ENCODE measurements at regions not wholly inside any gene's neighbourhood (a gene's known extent, or its start where the extent isn't known, plus 50 kb on each side); places are given as distances from the start of the nearest gene placed in this dataset.

GRCh38 chr2:195330513-195330956 lies 326.5 kb upstream of the SLC39A10 start:
- no peak for TF ChIP-seq CTCF (conservative IDR thresholded peaks at IDR 0.05; ENCODE audit: low read depth, low read length)
- no peak for TF ChIP-seq EZH2 (IDR thresholded peaks at IDR 0.05; ENCODE audit: low read length, unreplicated experiment)
